Fibroblast of pulmonary artery (primary cell): ENCODE measurements at regions not wholly inside any gene's neighbourhood (a gene's known extent, or its start where the extent isn't known, plus 50 kb on each side); places are given as distances from the start of the nearest gene placed in this dataset.

Source experiments
- DNase-seq: peaks from one replicate; pipeline ENCODE4 v3.0.0-alpha.2; 2010; ENCODE audit warnings: low read depth
- H3K4me3 ChIP-seq: replicated peaks from 2 replicates; pipeline ENCODE4 v1.5.1; 2011; ENCODE audit warnings: low read depth, mild to moderate bottlenecking, control low read depth, low read length, moderate library complexity
- CTCF ChIP-seq: IDR thresholded peaks from 2 replicates; pipeline ENCODE4 v1.5.1; 2011; ENCODE audit warnings: mild to moderate bottlenecking, control low read depth, low read length, inconsistent platforms; ENCODE audit errors: missing control alignments

GRCh38 chr10:101291331-101292193 is 62.3 kb upstream of the LBX1 start:
- peak; percentile 44 for TF ChIP-seq CTCF
- H3K4me3 ChIP-seq: peak overlapping the region; percentile 52
- DNase-seq: peak; percentile 22

- no peak for TF ChIP-seq CTCF
- H3K4me3 ChIP-seq: peak overlapping the region; percentile 52
- DNase-seq: no peak
Measured at GRCh38 chr10:101292194-101293006, 61.6 kb upstream of the BTRC start.

- H3K4me3 ChIP-seq: no peak overlapping the region
- DNase-seq: no peak
- no peak for TF ChIP-seq CTCF
Measured at GRCh38 chr10:101293007-101293723, 60.8 kb upstream of the BTRC start.

- H3K4me3 ChIP-seq: no peak overlapping the region
- DNase-seq: no peak
- TF ChIP-seq CTCF: no peak
Measured at GRCh38 chr10:101294109-101294508, 59.9 kb upstream of the BTRC start.

- DNase-seq: no peak
- H3K4me3 ChIP-seq: no peak overlapping the region
- no peak for TF ChIP-seq CTCF
Measured at GRCh38 chr10:101295261-101295660, 58.7 kb upstream of the BTRC start.

- H3K4me3 ChIP-seq: no peak overlapping the region
- peak; percentile 92 for TF ChIP-seq CTCF
- peak; percentile 64 for DNase-seq
Measured at GRCh38 chr10:101297901-101298486, 56.0 kb upstream of the BTRC start.
